OCI-LY1 (cell line): ENCODE measurements at regions not wholly inside any gene's neighbourhood (a gene's known extent, or its start where the extent isn't known, plus 50 kb on each side); places are given as distances from the start of the nearest gene placed in this dataset.

Experiments used
- H2AFZ ChIP-seq: fragments of 200-600 bp; sonication (generic), shearing (Covaris generic); 2 replicates; pipeline ENCODE4 v1.6.0; 2014; ENCODE audit warnings: antibody characterized with exemption, mild to moderate bottlenecking, low read length
- H3F3A ChIP-seq: fragments of 200-600 bp; sonication (generic), shearing (Covaris generic); 2 replicates; pipeline ENCODE4 v1.6.0; 2014; ENCODE audit warnings: mild to moderate bottlenecking, antibody characterized with exemption, low read length, moderate library complexity; ENCODE audit not compliant: insufficient read depth
- H3K27ac ChIP-seq: fragments of 200-600 bp; sonication (generic); 2 replicates; pipeline ENCODE4 v1.5.1; 2014; ENCODE audit warnings: low read length, mixed run types, mild to moderate bottlenecking, low read depth; ENCODE audit not compliant: poor library complexity, severe bottlenecking
- H3K27me3 ChIP-seq: fragments of 200-600 bp; sonication (generic); 2 replicates; pipeline ENCODE4 v1.6.0; 2014; ENCODE audit warnings: antibody characterized with exemption, mild to moderate bottlenecking, low read length, moderate library complexity; ENCODE audit not compliant: insufficient read depth
- H3K36me3 ChIP-seq: fragments of 200-600 bp; sonication (generic); 2 replicates; pipeline ENCODE4 v1.6.1; 2014; ENCODE audit warnings: mild to moderate bottlenecking, antibody characterized with exemption, low read length, moderate library complexity, mixed read lengths; ENCODE audit not compliant: insufficient read depth
- H3K4me1 ChIP-seq: fragments of 200-600 bp; sonication (generic); 2 replicates; pipeline ENCODE4 v1.5.1; 2014; ENCODE audit warnings: mild to moderate bottlenecking, low read length, moderate library complexity; ENCODE audit not compliant: insufficient read depth, severe bottlenecking
- H3K4me2 ChIP-seq: fragments of 200-600 bp; sonication (generic), shearing (Covaris generic); 2 replicates; pipeline ENCODE4 v1.6.1; 2014; ENCODE audit warnings: low read length
- H3K4me3 ChIP-seq: fragments of 200-600 bp; sonication (generic); 2 replicates; pipeline ENCODE4 v1.5.1; 2014; ENCODE audit warnings: low read length, low read depth, mild to moderate bottlenecking, mixed read lengths; ENCODE audit not compliant: poor library complexity, severe bottlenecking
- H3K79me2 ChIP-seq: fragments of 200-600 bp; shearing (Covaris generic); 2 replicates; pipeline ENCODE4 v1.6.1; 2016; ENCODE audit warnings: mixed run types, low read length, mixed read lengths; ENCODE audit not compliant: insufficient read depth
- H3K9ac ChIP-seq: fragments of 200-600 bp; sonication (generic), shearing (Covaris generic); 2 replicates; pipeline ENCODE4 v1.6.1; 2014; ENCODE audit warnings: mild to moderate bottlenecking, low read length, mixed read lengths
- H3K9me2 ChIP-seq: fragments of 200-600 bp; sonication (generic), shearing (Covaris generic); 2 replicates; pipeline ENCODE4 v1.6.1; 2014; ENCODE audit warnings: low read depth, mild to moderate bottlenecking, low read length, mixed read lengths
- H3K9me3 ChIP-seq: fragments of 200-600 bp; shearing (Covaris generic); 2 replicates; pipeline ENCODE4 v1.6.1; 2014; ENCODE audit warnings: low read length, mixed read lengths
- H4K20me1 ChIP-seq: fragments of 200-600 bp; sonication (generic), shearing (Covaris generic); 2 replicates; pipeline ENCODE4 v1.6.0; 2016; ENCODE audit warnings: mild to moderate bottlenecking, low read length; ENCODE audit not compliant: insufficient read depth
- CTCF ChIP-seq: fragments of 200-600 bp; sonication (generic), shearing (Covaris generic); IDR thresholded peaks from 2 replicates; pipeline ENCODE4 v1.5.1; 2017; ENCODE audit warnings: mild to moderate bottlenecking, antibody characterized with exemption, low read length, moderate library complexity, mixed read lengths
- EZH2 ChIP-seq: fragments of 200-600 bp; sonication (generic), shearing (Covaris generic); IDR thresholded peaks from 2 replicates; pipeline ENCODE4 v1.8.0; 2017; ENCODE audit warnings: borderline replicate concordance, mixed run types, mild to moderate bottlenecking, antibody characterized with exemption, low read length, moderate library complexity, mixed read lengths

- Histone ChIP-seq H3K9me2 (no peaks in the 10 kb centered on the region), H3K36me3 (no peaks in the 10 kb centered on the region), H3F3A (no peaks in the 10 kb centered on the region), H2AFZ (no peak overlapping the region), H4K20me1 (no peaks in the 10 kb centered on the region), H3K27ac (no peak overlapping the region), H3K27me3 (no peaks in the 10 kb centered on the region), H3K9ac (no peak overlapping the region), H3K4me3 (no peak overlapping the region), H3K79me2 (no peaks in the 10 kb centered on the region), H3K4me2 (no peak overlapping the region), H3K9me3 (no peaks in the 10 kb centered on the region), H3K4me1 (no peaks in the 10 kb centered on the region)
- TF ChIP-seq EZH2 (no peak), CTCF (no peak)
Observed at GRCh38 chr15:70475921-70476320, 287.4 kb downstream of the UACA start.

- H3K4me3 ChIP-seq: no peak overlapping the region
Observed at GRCh38 chr15:70475407-70475781, 288.0 kb downstream of the UACA start.

GRCh38 chr15:70474471-70475406 is 288.6 kb downstream of the UACA start:
- Histone ChIP-seq H3K9me2 (no peaks in the 10 kb centered on the region), H2AFZ (no peak overlapping the region), H3K9ac (no peak overlapping the region), H3K4me1 (no peaks in the 10 kb centered on the region), H3K36me3 (no peaks in the 10 kb centered on the region), H3K4me2 (no peak overlapping the region), H3K27me3 (no peaks in the 10 kb centered on the region), H3K9me3 (no peaks in the 10 kb centered on the region), H4K20me1 (no peaks in the 10 kb centered on the region), H3F3A (no peaks in the 10 kb centered on the region), H3K27ac (no peak overlapping the region), H3K79me2 (no peaks in the 10 kb centered on the region), H3K4me3 (no peak overlapping the region)
- no peak for TF ChIP-seq CTCF
- TF ChIP-seq EZH2: no peak

More at GRCh38 chr15:70475407-70475781, 288.0 kb downstream of the UACA start:
- no peak overlapping the region for H3K4me2 ChIP-seq
- no peaks in the 10 kb centered on the region for H3K9me3 ChIP-seq
- H3K27me3 ChIP-seq: no peaks in the 10 kb centered on the region
- H3K9me2 ChIP-seq: no peaks in the 10 kb centered on the region
- no peaks in the 10 kb centered on the region for H3K36me3 ChIP-seq
- H3K79me2 ChIP-seq: no peaks in the 10 kb centered on the region
- TF ChIP-seq CTCF: no peak
- no peak for TF ChIP-seq EZH2
- no peak overlapping the region for H3K27ac ChIP-seq
- no peak overlapping the region for H2AFZ ChIP-seq
- H3K9ac ChIP-seq: no peak overlapping the region
- H3F3A ChIP-seq: no peaks in the 10 kb centered on the region
- no peaks in the 10 kb centered on the region for H3K4me1 ChIP-seq
- H4K20me1 ChIP-seq: no peaks in the 10 kb centered on the region
